Glutamatergic neuron (in vitro differentiated cells): ENCODE measurements at regions not wholly inside any gene's neighbourhood (a gene's known extent, or its start where the extent isn't known, plus 50 kb on each side); places are given as distances from the start of the nearest gene placed in this dataset.

ENCODE experiments used
- DNase-seq: peaks from one replicate; pipeline ENCODE4 v3.0.0; 2022
- H3K27ac Mint-ChIP-seq: one replicate; pipeline ENCODE4 v1.8.0; 2020; ENCODE audit warnings: mild to moderate bottlenecking, mixed read lengths, inconsistent platforms; ENCODE audit not compliant: unreplicated experiment
- H3K27me3 Mint-ChIP-seq: one replicate; pipeline ENCODE4 v1.8.0; 2020; ENCODE audit warnings: mild to moderate bottlenecking, moderate library complexity, mixed read lengths, inconsistent platforms; ENCODE audit not compliant: unreplicated experiment
- H3K36me3 Mint-ChIP-seq: one replicate; pipeline ENCODE4 v1.8.0; 2020; ENCODE audit warnings: mild to moderate bottlenecking, mixed read lengths, inconsistent platforms; ENCODE audit not compliant: unreplicated experiment
- H3K4me1 Mint-ChIP-seq: one replicate; pipeline ENCODE4 v1.8.0; 2020; ENCODE audit warnings: mild to moderate bottlenecking, low read depth, mixed read lengths, inconsistent platforms; ENCODE audit not compliant: unreplicated experiment
- H3K4me3 Mint-ChIP-seq: one replicate; pipeline ENCODE4 v1.8.0; 2020; ENCODE audit warnings: mild to moderate bottlenecking, mixed read lengths, inconsistent platforms; ENCODE audit not compliant: unreplicated experiment
- H3K9me3 Mint-ChIP-seq: one replicate; pipeline ENCODE4 v1.8.0; 2020; ENCODE audit warnings: mild to moderate bottlenecking, moderate library complexity, mixed read lengths, inconsistent platforms; ENCODE audit not compliant: unreplicated experiment
- CTCF ChIP-seq: fragments of 200-600 bp; sonication (generic); IDR thresholded peaks from one replicate; pipeline ENCODE4 v1.5.0; 2021; ENCODE audit not compliant: partially characterized antibody, unreplicated experiment

- no peaks in the 10 kb centered on the region for H3K9me3 Mint-ChIP-seq
- H3K27ac Mint-ChIP-seq = no peak overlapping the region
- H3K4me1 Mint-ChIP-seq = peaks cover 10% of the 10 kb centered on the region
- H3K36me3 Mint-ChIP-seq = no peaks in the 10 kb centered on the region
- no peak overlapping the region for H3K4me3 Mint-ChIP-seq
- H3K27me3 Mint-ChIP-seq = peaks cover 1% of the 10 kb centered on the region
- TF ChIP-seq CTCF = no peak
- no peak for DNase-seq
These were observed 370.2 kb upstream of the E2F7 start for GRCh38 chr12:77435446-77436091.

DNA sequence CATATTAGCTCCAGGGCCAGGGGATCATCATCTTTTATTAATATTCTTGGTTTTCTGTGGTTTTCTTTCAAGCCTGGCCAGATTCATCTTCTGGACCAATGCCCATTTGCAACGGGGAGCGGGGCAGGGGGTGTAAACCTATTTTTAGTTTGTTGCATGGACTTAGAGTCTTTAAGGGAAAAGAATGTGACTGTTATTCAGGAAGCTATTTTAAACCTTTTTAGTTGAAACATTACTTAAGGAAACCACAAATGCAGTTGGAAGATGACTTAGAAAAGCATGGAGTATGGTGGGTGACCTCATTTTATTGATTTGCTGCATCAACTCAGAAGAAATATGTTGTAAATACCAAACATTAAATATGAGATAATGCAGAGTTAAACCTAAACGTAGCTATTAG, 368.4 kb upstream of the E2F7 start:
- no peaks in the 10 kb centered on the region for H3K9me3 Mint-ChIP-seq
- H3K27me3 Mint-ChIP-seq = peaks cover 1% of the 10 kb centered on the region
- H3K27ac Mint-ChIP-seq = no peak overlapping the region

GRCh38 chr12:77429426-77429825, 364.1 kb upstream of the E2F7 start:
- no peak for DNase-seq
- H3K27me3 Mint-ChIP-seq = peaks cover 1% of the 10 kb centered on the region
- H3K9me3 Mint-ChIP-seq = no peaks in the 10 kb centered on the region
- H3K27ac Mint-ChIP-seq = no peak overlapping the region
- H3K4me1 Mint-ChIP-seq = peaks cover 8% of the 10 kb centered on the region
- H3K4me3 Mint-ChIP-seq = no peak overlapping the region
- no peaks in the 10 kb centered on the region for H3K36me3 Mint-ChIP-seq
- TF ChIP-seq CTCF = no peak

More for the DNA sequence above, 368.4 kb upstream of the E2F7 start:
- Mint-ChIP-seq H3K36me3 (no peaks in the 10 kb centered on the region), H3K4me1 (peaks cover 10% of the 10 kb centered on the region), H3K4me3 (no peak overlapping the region)
- DNase-seq = no peak
- TF ChIP-seq CTCF = no peak

DNA sequence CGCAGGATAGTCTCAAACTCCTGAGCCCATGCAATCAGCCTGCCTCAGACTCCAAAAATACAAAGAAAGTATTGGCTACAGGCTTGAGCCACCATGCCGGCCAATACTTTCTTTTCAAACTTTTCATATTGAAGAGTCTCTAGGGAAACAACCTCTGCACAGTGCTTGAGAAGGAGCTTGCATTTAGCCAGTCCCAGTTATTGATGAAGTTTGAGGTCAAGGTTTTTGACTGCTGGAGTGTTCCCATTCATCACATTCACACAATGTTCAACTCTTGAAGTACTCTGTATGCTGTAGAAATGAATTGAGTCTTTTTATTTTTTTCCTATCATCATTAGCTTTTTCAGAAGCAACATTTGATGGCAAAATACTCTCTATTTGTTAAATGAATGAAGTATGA, 355.8 kb upstream of the E2F7 start:
- Mint-ChIP-seq H3K27ac (no peak overlapping the region), H3K9me3 (no peaks in the 10 kb centered on the region), H3K36me3 (no peaks in the 10 kb centered on the region), H3K27me3 (peaks cover 1% of the 10 kb centered on the region), H3K4me3 (no peak overlapping the region), H3K4me1 (no peaks in the 10 kb centered on the region)
- TF ChIP-seq CTCF = no peak
- no peak for DNase-seq

DNA sequence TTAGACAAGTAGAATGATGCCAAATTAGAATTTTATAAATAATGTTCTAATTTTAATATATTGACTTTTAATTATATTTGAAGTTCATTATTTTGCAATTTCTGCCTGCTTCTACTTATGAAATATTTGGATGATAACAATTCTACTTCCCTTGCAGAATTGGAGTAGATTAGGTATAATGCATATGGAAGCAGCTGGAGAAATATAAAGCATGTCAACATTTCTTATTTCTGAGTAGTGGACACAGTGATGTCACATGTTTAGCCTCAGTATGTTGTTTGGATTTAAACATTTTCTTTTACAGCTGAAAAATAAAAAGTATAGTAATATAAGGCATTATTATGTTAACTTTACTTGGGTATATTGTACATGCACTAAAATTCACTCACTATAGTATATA, 344.2 kb upstream of the E2F7 start:
- TF ChIP-seq CTCF = no peak
- H3K4me3 Mint-ChIP-seq = no peak overlapping the region
- H3K27me3 Mint-ChIP-seq = no peaks in the 10 kb centered on the region
- DNase-seq = no peak
- H3K4me1 Mint-ChIP-seq = no peaks in the 10 kb centered on the region
- H3K36me3 Mint-ChIP-seq = no peaks in the 10 kb centered on the region
- no peaks in the 10 kb centered on the region for H3K9me3 Mint-ChIP-seq
- H3K27ac Mint-ChIP-seq = no peak overlapping the region
